IPS-15b (cell line): ENCODE measurements at regions not wholly inside any gene's neighbourhood (a gene's known extent, or its start where the extent isn't known, plus 50 kb on each side); places are given as distances from the start of the nearest gene placed in this dataset.

Experiments
- H3K27me3 ChIP-seq: one replicate; pipeline ENCODE4 v1.6.1; 2013; ENCODE audit warnings: low read length; ENCODE audit not compliant: control insufficient read depth, insufficient read depth
- H3K36me3 ChIP-seq: one replicate; pipeline ENCODE4 v1.6.1; 2013; ENCODE audit warnings: low read length; ENCODE audit not compliant: control insufficient read depth, insufficient read depth
- H3K4me1 ChIP-seq: one replicate; pipeline ENCODE4 v1.6.1; 2013; ENCODE audit warnings: mild to moderate bottlenecking, low read length; ENCODE audit not compliant: control insufficient read depth, insufficient read depth
- H3K4me3 ChIP-seq: one replicate; pipeline ENCODE4 v1.5.1; 2013; ENCODE audit warnings: low read depth, low read length
- H3K9ac ChIP-seq: one replicate; pipeline ENCODE4 v1.6.1; 2013; ENCODE audit warnings: low read depth, mild to moderate bottlenecking, low read length
- H3K9me3 ChIP-seq: one replicate; pipeline ENCODE4 v1.6.1; 2013; ENCODE audit warnings: mild to moderate bottlenecking, low read length; ENCODE audit not compliant: control insufficient read depth, insufficient read depth

- H3K27me3 ChIP-seq = no peaks in the 10 kb centered on the region
- no peaks in the 10 kb centered on the region for H3K9me3 ChIP-seq
- no peak overlapping the region for H3K4me3 ChIP-seq
- H3K4me1 ChIP-seq = no peaks in the 10 kb centered on the region
- H3K36me3 ChIP-seq = no peaks in the 10 kb centered on the region
- no peak overlapping the region for H3K9ac ChIP-seq
These were observed 358.3 kb upstream of the TPM1 start for GRCh38 chr15:62684123-62684808.

- peaks cover 2% of the 10 kb centered on the region for H3K36me3 ChIP-seq
- H3K4me3 ChIP-seq = no peak overlapping the region
- H3K27me3 ChIP-seq = no peaks in the 10 kb centered on the region
- no peaks in the 10 kb centered on the region for H3K4me1 ChIP-seq
- H3K9me3 ChIP-seq = no peaks in the 10 kb centered on the region
- H3K9ac ChIP-seq = no peak overlapping the region
These were observed 351.5 kb upstream of the TPM1 start for GRCh38 chr15:62691008-62691407.

DNA sequence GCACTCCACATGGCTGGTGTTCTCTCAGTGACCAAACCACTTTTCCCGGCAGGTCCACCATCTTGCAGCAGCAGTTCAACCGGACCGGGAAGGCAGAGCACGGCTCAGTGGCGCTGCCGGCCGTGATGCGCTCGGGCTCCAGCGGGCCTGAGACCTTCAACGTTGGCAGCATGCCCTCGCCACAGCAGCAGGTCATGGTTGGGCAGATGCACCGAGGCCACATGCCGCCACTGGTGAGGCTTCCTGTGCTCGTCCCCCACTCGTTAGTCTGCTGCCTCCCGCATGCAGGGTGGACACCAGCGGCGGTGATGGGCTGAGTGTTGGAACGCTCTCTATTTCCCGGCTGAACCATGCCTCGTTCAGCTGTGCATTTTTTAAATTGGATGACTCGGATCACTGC, 344.9 kb upstream of the TPM1 start:
- peaks cover 3% of the 10 kb centered on the region for H3K36me3 ChIP-seq
- H3K27me3 ChIP-seq = no peaks in the 10 kb centered on the region
- no peaks in the 10 kb centered on the region for H3K4me1 ChIP-seq
- H3K4me3 ChIP-seq = no peak overlapping the region
- H3K9me3 ChIP-seq = no peaks in the 10 kb centered on the region
- H3K9ac ChIP-seq = no peak overlapping the region

- Histone ChIP-seq H3K4me1 (no peaks in the 10 kb centered on the region), H3K9me3 (no peaks in the 10 kb centered on the region), H3K9ac (no peak overlapping the region), H3K4me3 (no peak overlapping the region), H3K27me3 (no peaks in the 10 kb centered on the region), H3K36me3 (peaks cover 3% of the 10 kb centered on the region)
These were observed 343.9 kb upstream of the TPM1 start for GRCh38 chr15:62698646-62699045.

GRCh38 chr15:62706317-62706716, 336.2 kb upstream of the TPM1 start:
- no peak overlapping the region for H3K9ac ChIP-seq
- H3K9me3 ChIP-seq = no peaks in the 10 kb centered on the region
- H3K27me3 ChIP-seq = no peaks in the 10 kb centered on the region
- H3K4me3 ChIP-seq = no peak overlapping the region
- no peaks in the 10 kb centered on the region for H3K4me1 ChIP-seq
- H3K36me3 ChIP-seq = no peaks in the 10 kb centered on the region

DNA sequence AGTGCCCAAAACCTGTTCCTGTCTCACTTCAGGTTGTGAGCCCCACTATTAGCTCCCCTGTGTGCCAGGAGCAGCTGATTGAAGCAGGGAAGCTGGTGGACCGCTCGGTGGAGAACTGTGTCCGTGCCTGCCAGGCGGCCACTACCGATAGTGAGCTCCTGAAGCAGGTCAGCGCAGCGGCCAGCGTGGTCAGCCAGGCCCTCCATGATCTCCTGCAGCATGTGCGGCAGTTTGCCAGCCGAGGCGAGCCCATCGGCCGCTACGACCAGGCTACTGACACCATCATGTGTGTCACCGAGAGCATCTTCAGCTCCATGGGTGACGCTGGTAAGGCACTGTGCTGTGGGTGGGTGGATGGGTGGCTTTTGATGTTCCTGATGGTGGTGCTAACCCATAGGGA, 334.1 kb upstream of the TPM1 start:
- no peak overlapping the region for H3K4me3 ChIP-seq
- H3K9ac ChIP-seq = no peak overlapping the region
- no peaks in the 10 kb centered on the region for H3K27me3 ChIP-seq
- no peaks in the 10 kb centered on the region for H3K4me1 ChIP-seq
- H3K36me3 ChIP-seq = no peaks in the 10 kb centered on the region
- H3K9me3 ChIP-seq = no peaks in the 10 kb centered on the region

GRCh38 chr15:62709261-62709660, 333.3 kb upstream of the TPM1 start:
- H3K4me1 ChIP-seq = no peaks in the 10 kb centered on the region
- no peaks in the 10 kb centered on the region for H3K9me3 ChIP-seq
- no peaks in the 10 kb centered on the region for H3K27me3 ChIP-seq
- no peak overlapping the region for H3K9ac ChIP-seq
- no peaks in the 10 kb centered on the region for H3K36me3 ChIP-seq
- H3K4me3 ChIP-seq = no peak overlapping the region

- no peak overlapping the region for H3K4me3 ChIP-seq
- no peaks in the 10 kb centered on the region for H3K27me3 ChIP-seq
- H3K4me1 ChIP-seq = no peaks in the 10 kb centered on the region
- peaks cover 3% of the 10 kb centered on the region for H3K36me3 ChIP-seq
- no peaks in the 10 kb centered on the region for H3K9me3 ChIP-seq
- H3K9ac ChIP-seq = no peak overlapping the region
These were observed 330.7 kb upstream of the TPM1 start for GRCh38 chr15:62711691-62712454.

DNA sequence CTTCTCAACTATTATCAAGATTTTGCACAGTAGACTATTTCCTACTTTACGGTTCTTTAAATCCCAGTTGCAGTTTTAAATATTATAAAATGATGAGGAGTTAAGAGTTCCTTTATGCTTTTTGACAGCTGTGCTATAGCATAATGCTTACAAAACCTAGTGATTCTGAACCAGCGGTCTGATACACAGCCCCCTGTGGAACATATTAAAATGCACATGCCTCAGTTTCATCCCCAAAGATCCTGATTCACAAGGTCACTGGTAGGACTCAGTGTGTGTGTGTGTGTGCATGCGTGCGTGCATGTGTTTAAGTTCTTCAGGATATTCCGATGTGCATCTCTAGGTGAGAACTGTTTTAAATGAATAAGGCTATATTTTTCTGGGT, 330.1 kb upstream of the TPM1 start:
- H3K9me3 ChIP-seq = no peaks in the 10 kb centered on the region
- H3K36me3 ChIP-seq = peaks cover 3% of the 10 kb centered on the region
- no peak overlapping the region for H3K9ac ChIP-seq
- no peaks in the 10 kb centered on the region for H3K27me3 ChIP-seq
- H3K4me1 ChIP-seq = no peaks in the 10 kb centered on the region
- H3K4me3 ChIP-seq = no peak overlapping the region

DNA sequence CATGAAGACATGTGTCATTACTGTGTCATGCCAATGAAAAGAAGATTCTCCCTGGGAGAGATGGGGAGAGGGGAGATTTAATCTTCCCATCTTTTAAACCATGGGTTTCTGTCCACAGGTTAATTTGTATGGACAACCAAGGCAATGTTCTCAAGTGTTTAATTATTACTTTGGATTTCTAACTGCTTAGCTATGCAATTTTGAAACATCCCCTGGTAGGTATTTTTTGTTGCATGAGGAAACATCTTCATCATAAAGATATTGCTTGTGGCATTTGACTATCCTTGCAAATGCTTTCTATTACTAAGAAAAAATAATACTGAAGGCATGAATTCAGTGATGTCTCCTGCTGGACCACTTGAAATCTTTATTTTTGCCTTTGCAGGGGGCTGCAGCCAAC, 326.6 kb upstream of the TPM1 start:
- Histone ChIP-seq H3K4me1 (no peaks in the 10 kb centered on the region), H3K36me3 (peaks cover 8% of the 10 kb centered on the region), H3K9ac (no peak overlapping the region), H3K9me3 (no peaks in the 10 kb centered on the region), H3K4me3 (no peak overlapping the region), H3K27me3 (no peaks in the 10 kb centered on the region)

DNA sequence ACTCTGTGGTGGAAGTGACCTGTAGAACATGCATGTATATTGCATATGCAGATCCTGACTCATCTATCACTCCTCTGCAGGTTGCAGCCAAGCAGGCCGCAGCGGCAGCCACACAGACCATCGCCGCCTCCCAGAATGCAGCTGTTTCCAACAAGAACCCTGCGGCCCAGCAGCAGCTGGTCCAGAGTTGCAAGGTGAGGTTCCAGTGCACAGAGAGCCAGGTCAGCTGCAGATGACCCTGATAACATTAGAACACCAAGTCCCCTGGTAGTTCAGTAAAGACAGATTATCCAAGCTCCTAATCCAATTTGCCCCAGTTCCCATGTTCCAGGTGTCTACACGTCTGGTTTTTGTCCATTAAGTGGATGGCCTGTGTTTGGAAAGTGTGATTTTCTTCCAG, 325.1 kb upstream of the TPM1 start:
- Histone ChIP-seq H3K36me3 (peaks cover 8% of the 10 kb centered on the region), H3K9ac (no peak overlapping the region), H3K4me1 (no peaks in the 10 kb centered on the region), H3K4me3 (no peak overlapping the region), H3K27me3 (no peaks in the 10 kb centered on the region), H3K9me3 (no peaks in the 10 kb centered on the region)

- H3K27me3 ChIP-seq = no peaks in the 10 kb centered on the region
- no peak overlapping the region for H3K4me3 ChIP-seq
- peaks cover 8% of the 10 kb centered on the region for H3K36me3 ChIP-seq
- no peak overlapping the region for H3K9ac ChIP-seq
- H3K4me1 ChIP-seq = no peaks in the 10 kb centered on the region
- no peaks in the 10 kb centered on the region for H3K9me3 ChIP-seq
These were observed 323.2 kb upstream of the TPM1 start for GRCh38 chr15:62719316-62719715.
